GM06990 (cell line): ENCODE measurements at regions not wholly inside any gene's neighbourhood (a gene's known extent, or its start where the extent isn't known, plus 50 kb on each side); places are given as distances from the start of the nearest gene placed in this dataset.

Source experiments
- DNase-seq: peaks from one replicate; pipeline ENCODE4 v3.0.0-alpha.2; 2011; ENCODE audit not compliant: insufficient read length; ENCODE audit errors: extremely low read depth
- H3K27me3 ChIP-seq: replicated peaks from 2 replicates; pipeline ENCODE4 v1.6.0; 2011; ENCODE audit warnings: low read length; ENCODE audit not compliant: control insufficient read depth, insufficient read depth
- H3K36me3 ChIP-seq: 2 replicates; pipeline ENCODE4 v1.5.1; 2011; ENCODE audit warnings: low read length; ENCODE audit not compliant: control insufficient read depth, insufficient read depth
- H3K4me3 ChIP-seq: replicated peaks from 2 replicates; pipeline ENCODE4 v1.5.1; 2011; ENCODE audit warnings: low read depth, mild to moderate bottlenecking, control low read depth, low read length
- TF ChIP-seq, protein P1 (sequence below): IDR thresholded peaks from 2 replicates; pipeline ENCODE4 v1.5.1; 2011; ENCODE audit warnings: low read length, control low read depth, mild to moderate bottlenecking, inconsistent platforms; ENCODE audit not compliant: insufficient read depth, poor library complexity, severe bottlenecking

DNA sequence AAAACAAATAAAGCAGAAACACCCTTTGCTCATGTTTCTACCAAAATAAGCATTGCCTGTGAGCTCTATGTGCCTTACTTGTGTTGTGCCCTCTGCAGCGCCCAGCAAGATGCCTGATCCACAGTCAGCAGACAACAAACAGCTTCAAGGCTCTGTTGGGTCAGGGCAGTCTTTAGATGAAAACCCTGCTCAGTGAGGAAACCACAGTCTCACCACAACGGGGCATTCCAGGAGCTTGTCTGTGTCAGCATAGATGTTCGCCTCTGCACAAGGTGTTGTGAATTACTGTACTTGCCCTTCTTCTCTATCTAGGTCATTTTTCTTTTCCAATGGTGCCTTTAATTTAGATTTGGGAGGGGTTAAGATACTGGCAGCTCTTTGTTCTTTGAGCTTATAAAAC lies 251.9 kb downstream of the COL4A1 start:
- Histone ChIP-seq H3K4me3 (no peak overlapping the region), H3K27me3 (no peaks in the 10 kb centered on the region), H3K36me3 (no peaks in the 10 kb centered on the region)
- TF ChIP-seq, protein P1, sequence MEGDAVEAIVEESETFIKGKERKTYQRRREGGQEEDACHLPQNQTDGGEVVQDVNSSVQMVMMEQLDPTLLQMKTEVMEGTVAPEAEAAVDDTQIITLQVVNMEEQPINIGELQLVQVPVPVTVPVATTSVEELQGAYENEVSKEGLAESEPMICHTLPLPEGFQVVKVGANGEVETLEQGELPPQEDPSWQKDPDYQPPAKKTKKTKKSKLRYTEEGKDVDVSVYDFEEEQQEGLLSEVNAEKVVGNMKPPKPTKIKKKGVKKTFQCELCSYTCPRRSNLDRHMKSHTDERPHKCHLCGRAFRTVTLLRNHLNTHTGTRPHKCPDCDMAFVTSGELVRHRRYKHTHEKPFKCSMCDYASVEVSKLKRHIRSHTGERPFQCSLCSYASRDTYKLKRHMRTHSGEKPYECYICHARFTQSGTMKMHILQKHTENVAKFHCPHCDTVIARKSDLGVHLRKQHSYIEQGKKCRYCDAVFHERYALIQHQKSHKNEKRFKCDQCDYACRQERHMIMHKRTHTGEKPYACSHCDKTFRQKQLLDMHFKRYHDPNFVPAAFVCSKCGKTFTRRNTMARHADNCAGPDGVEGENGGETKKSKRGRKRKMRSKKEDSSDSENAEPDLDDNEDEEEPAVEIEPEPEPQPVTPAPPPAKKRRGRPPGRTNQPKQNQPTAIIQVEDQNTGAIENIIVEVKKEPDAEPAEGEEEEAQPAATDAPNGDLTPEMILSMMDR, result no peak
- DNase-seq, result no peak

DNA sequence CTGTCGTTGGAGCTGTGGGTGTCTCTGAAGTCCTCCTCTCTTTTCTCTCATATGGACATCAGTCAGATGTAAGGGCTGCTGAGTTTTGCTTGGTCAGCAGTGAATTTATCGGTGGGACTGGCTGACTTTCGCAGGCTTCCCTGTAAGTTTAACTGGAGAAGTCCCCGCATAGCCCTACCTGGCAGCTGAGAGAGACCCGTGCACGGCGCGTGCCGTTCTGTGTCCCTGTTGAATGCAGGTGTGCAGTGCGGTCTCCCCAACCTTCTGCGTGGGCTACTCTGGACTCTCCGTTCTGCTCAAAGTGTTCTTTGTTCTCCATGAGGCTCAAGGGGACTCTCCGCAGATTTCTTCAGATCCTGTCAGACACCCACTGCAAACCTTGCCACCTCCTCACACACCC lies 252.9 kb downstream of the COL4A1 start:
- TF ChIP-seq, protein P1, result no peak
- H3K36me3 ChIP-seq, result no peaks in the 10 kb centered on the region
- DNase-seq, result no peak
- H3K4me3 ChIP-seq, result no peak overlapping the region
- no peaks in the 10 kb centered on the region for H3K27me3 ChIP-seq

DNA sequence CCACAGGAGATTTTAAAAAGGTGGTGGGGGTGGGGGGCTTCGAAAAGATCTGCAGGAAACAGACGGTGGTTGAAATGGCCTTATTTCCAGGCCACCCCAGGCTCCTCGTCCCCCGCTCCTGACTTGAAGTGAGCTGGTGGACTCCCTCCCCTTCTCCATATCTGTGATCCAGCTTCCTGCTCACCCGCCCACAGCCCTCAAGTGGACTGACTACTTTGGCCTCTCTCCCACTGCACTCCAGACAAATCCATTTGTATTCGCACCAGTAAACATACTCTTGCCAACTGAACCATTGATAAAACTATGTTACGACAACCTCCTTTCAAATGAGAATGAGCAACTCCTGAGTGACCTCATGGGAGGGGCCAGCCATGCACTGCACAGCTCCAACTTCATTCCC lies 259.5 kb downstream of the COL4A1 start:
- Histone ChIP-seq H3K36me3 (no peaks in the 10 kb centered on the region), H3K27me3 (no peaks in the 10 kb centered on the region), H3K4me3 (no peak overlapping the region)
- DNase-seq, result no peak
- TF ChIP-seq, protein P1, result no peak

- Histone ChIP-seq H3K4me3 (no peak overlapping the region), H3K27me3 (no peaks in the 10 kb centered on the region), H3K36me3 (no peaks in the 10 kb centered on the region)
- TF ChIP-seq, protein P1, result no peak
- DNase-seq, result no peak
Observed at GRCh38 chr13:110046811-110047210, 260.1 kb downstream of the COL4A1 start.

GRCh38 chr13:110045919-110046318 lies 259.5 kb upstream of the IRS2 start:
- Histone ChIP-seq H3K27me3 (no peaks in the 10 kb centered on the region), H3K36me3 (no peaks in the 10 kb centered on the region), H3K4me3 (no peak overlapping the region)
- TF ChIP-seq, protein P1, result no peak
- no peak for DNase-seq

- no peak overlapping the region for H3K4me3 ChIP-seq
- no peaks in the 10 kb centered on the region for H3K36me3 ChIP-seq
- TF ChIP-seq, protein P1, result no peak
- no peaks in the 10 kb centered on the region for H3K27me3 ChIP-seq
- DNase-seq, result no peak
Observed at GRCh38 chr13:110045202-110045601, 258.8 kb upstream of the IRS2 start.
